ENCODE measurements at regions not wholly inside any gene's neighbourhood (a gene's known extent, or its start where the extent isn't known, plus 50 kb on each side); places are given as distances from the start of the nearest gene placed in this dataset.
"Not testable (repeated sequence)": the region's sequence is repeated elsewhere in the genome, so short reads cannot be mapped to it uniquely, and the experiment has no call there.

GRCh38 chr9:115412656-115413055 lies 294.7 kb upstream of the TNC start:
- no peak for DNase-seq (ENCODE audit: extremely low read depth, low read depth)
- TF ChIP-seq, protein P1, sequence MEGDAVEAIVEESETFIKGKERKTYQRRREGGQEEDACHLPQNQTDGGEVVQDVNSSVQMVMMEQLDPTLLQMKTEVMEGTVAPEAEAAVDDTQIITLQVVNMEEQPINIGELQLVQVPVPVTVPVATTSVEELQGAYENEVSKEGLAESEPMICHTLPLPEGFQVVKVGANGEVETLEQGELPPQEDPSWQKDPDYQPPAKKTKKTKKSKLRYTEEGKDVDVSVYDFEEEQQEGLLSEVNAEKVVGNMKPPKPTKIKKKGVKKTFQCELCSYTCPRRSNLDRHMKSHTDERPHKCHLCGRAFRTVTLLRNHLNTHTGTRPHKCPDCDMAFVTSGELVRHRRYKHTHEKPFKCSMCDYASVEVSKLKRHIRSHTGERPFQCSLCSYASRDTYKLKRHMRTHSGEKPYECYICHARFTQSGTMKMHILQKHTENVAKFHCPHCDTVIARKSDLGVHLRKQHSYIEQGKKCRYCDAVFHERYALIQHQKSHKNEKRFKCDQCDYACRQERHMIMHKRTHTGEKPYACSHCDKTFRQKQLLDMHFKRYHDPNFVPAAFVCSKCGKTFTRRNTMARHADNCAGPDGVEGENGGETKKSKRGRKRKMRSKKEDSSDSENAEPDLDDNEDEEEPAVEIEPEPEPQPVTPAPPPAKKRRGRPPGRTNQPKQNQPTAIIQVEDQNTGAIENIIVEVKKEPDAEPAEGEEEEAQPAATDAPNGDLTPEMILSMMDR (IDR thresholded peaks at IDR 0.05; ENCODE audit: low read depth, low read length), result no peak

GRCh38 chr9:115413304-115413703 lies 295.3 kb upstream of the TNC start:
- DNase-seq (ENCODE audit: extremely low read depth, low read depth), result no peak
- TF ChIP-seq, protein P1 (IDR thresholded peaks at IDR 0.05; ENCODE audit: low read depth, low read length), result no peak

DNA sequence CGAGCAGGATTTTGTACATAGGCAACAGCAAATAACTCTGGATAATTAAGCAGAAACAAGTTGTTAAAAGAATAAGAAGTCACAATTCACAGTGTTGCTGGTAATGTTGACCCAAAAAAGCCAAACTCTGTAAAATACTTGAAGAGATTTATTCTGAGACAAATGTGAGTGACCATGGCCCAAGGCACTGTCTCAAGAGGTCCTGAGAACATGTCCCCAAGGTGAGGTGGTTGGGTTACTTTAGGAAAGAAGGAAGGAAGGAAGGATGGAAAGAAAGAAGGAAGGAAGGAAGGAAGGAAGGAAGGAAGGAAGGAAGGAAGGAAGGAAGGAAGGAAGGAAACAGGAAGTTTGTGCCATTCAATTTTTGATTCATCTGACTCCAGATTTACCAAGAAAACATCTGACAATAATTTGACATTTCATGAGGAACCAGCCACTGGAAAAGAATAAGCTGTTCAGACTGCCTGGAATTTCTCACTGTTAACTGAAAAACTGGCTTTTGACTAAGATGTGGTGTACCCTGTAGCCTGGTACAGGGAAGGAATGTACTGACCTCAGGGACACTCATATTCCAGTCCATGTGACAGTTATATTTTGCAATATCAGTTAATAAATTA lies 295.9 kb upstream of the TNC start:
- TF ChIP-seq, protein P1 (IDR thresholded peaks at IDR 0.05; ENCODE audit: low read depth, low read length), result no peak
- no peak for DNase-seq (ENCODE audit: extremely low read depth, low read depth)

DNA sequence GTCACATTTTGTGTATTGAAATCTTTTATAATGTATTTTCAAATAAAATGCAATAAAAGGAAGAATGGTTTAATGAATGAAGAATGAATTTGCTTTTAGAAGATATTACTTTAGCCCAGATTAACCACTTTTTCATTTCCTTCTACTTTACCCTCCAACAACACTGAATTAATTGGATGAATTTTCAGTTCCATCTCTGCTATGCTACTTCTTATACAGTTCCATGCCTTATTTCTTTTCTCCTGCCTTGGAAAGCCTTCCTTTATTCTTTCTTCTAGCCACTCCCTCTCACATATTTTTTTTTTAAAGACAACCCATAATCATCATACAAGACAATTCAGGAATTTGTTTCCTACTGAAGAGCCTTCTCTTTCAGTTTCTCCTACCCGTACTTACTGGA lies 296.6 kb upstream of the TNC start:
- TF ChIP-seq, protein P1 (IDR thresholded peaks at IDR 0.05; ENCODE audit: low read depth, low read length), result no peak
- DNase-seq (ENCODE audit: extremely low read depth, low read depth), result no peak

GRCh38 chr9:115415450-115415849 lies 297.5 kb upstream of the TNC start:
- TF ChIP-seq, protein P1 (IDR thresholded peaks at IDR 0.05; ENCODE audit: low read depth, low read length), result no peak
- no peak for DNase-seq (ENCODE audit: extremely low read depth, low read depth)

DNA sequence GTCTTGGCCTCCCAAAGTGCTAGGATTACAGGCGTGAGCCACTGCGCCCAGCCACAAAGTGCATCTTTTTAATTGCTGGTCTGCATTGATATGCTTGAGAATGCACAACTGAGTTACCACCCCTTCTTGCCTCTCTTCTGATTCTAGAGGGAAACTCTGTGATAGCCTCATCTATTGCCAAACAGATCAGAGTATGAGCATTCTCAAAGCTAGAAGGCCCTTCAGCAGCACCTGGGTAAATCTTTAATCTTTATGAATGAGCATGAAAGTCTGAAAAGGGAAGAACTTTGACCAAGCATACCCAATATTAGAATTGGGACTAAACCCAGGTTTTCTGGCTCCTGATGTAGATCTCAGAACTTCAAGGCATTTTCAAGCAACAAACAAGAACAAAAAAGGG lies 298.3 kb upstream of the TNC start:
- TF ChIP-seq, protein P1 (IDR thresholded peaks at IDR 0.05; ENCODE audit: low read depth, low read length), result no peak
- DNase-seq (ENCODE audit: extremely low read depth, low read depth), result no peak

DNA sequence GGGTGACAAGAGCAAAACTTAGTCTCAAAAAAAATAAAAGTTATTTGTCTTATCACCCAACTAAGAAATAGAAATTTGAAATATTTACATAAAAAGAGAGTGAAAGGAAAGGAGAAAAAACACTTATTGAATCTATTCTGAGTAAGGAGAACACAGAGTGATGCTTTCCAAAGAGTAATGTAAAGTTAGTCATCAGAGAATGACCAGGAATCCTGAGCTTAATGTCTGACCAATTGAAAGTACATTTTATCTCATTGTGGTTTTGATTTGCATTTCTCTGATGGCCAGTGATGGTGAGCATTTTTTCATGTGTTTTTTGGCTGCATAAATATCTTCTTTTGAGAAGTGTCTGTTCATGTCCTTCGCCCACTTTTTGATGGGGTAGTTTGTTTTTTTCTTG lies 300.2 kb upstream of the TNC start:
- DNase-seq (ENCODE audit: extremely low read depth, low read depth), result not testable (repeated sequence)

- no peak for DNase-seq (ENCODE audit: extremely low read depth, low read depth)
- TF ChIP-seq, protein P1 (IDR thresholded peaks at IDR 0.05; ENCODE audit: low read depth, low read length), result no peak
Observed at GRCh38 chr9:115422932-115423440, 305.0 kb upstream of the TNC start.

Data from AG09319 (cell line).